RCC 7860 (cell line): ENCODE measurements at regions not wholly inside any gene's neighbourhood (a gene's known extent, or its start where the extent isn't known, plus 50 kb on each side); places are given as distances from the start of the nearest gene placed in this dataset.
"Not testable (repeated sequence)": the region's sequence is repeated elsewhere in the genome, so short reads cannot be mapped to it uniquely, and the experiment has no call there.

Source experiments
- DNase-seq: peaks from one replicate; pipeline ENCODE4 v3.0.0-alpha.2; 2015; ENCODE audit warnings: low spot score
- FAIRE-seq: peaks from 2 replicates; lab custom pipeline; 2012; peaks lifted over from hg19 to GRCh38; lab: Jason Lieb, UNC

GRCh38 chr2:240369335-240369734 is 66.1 kb upstream of the GPC1 start:
- no peak for DNase-seq
- FAIRE-seq = no peak

- DNase-seq (peak; percentile 81), FAIRE-seq (peak; percentile 61)
Observed at GRCh38 chr2:240369801-240370585, 65.5 kb upstream of the GPC1 start.

GRCh38 chr2:240371129-240372000 is 64.1 kb upstream of the GPC1 start:
- DNase-seq (no peak), FAIRE-seq (no peak)

- DNase-seq (no peak), FAIRE-seq (no peak)
Observed at GRCh38 chr2:240372101-240372500, 63.4 kb upstream of the GPC1 start.

GRCh38 chr2:240373289-240373885 is 62.1 kb upstream of the GPC1 start:
- no peak for DNase-seq

GRCh38 chr2:240374085-240374907 is 61.2 kb upstream of the GPC1 start:
- FAIRE-seq (peak; percentile 81), DNase-seq (peak; percentile 93)

More at GRCh38 chr2:240373289-240373885, 62.1 kb upstream of the GPC1 start:
- no peak for FAIRE-seq

GRCh38 chr2:240375024-240375645 is 60.3 kb upstream of the GPC1 start:
- FAIRE-seq (no peak), DNase-seq (no peak)

GRCh38 chr2:240376739-240377138 is 58.7 kb upstream of the GPC1 start:
- DNase-seq (no peak), FAIRE-seq (no peak)

GRCh38 chr2:240377366-240377765 is 58.1 kb upstream of the GPC1 start:
- no peak for DNase-seq
- FAIRE-seq = no peak

GRCh38 chr2:240379089-240379636 is 56.3 kb upstream of the GPC1 start:
- DNase-seq = no peak
- no peak for FAIRE-seq

GRCh38 chr2:240383099-240383758 is 52.2 kb upstream of the GPC1 start:
- no peak for FAIRE-seq

GRCh38 chr2:240383871-240384700 is 51.4 kb upstream of the GPC1 start:
- no peak for FAIRE-seq
- DNase-seq = no peak

More at GRCh38 chr2:240383099-240383758, 52.2 kb upstream of the GPC1 start:
- no peak for DNase-seq

GRCh38 chr2:240384711-240385450 is 50.6 kb upstream of the GPC1 start:
- DNase-seq = no peak
- FAIRE-seq = no peak

- not testable (repeated sequence) for DNase-seq, FAIRE-seq
Observed at GRCh38 chr2:240385451-240386161, 49.9 kb upstream of the GPC1 start.
